ENCODE measurements at regions not wholly inside any gene's neighbourhood (a gene's known extent, or its start where the extent isn't known, plus 50 kb on each side); places are given as distances from the start of the nearest gene placed in this dataset.

GRCh38 chr5:153153086-153153485, 337.4 kb upstream of the GRIA1 start:
- TF ChIP-seq, protein P1, sequence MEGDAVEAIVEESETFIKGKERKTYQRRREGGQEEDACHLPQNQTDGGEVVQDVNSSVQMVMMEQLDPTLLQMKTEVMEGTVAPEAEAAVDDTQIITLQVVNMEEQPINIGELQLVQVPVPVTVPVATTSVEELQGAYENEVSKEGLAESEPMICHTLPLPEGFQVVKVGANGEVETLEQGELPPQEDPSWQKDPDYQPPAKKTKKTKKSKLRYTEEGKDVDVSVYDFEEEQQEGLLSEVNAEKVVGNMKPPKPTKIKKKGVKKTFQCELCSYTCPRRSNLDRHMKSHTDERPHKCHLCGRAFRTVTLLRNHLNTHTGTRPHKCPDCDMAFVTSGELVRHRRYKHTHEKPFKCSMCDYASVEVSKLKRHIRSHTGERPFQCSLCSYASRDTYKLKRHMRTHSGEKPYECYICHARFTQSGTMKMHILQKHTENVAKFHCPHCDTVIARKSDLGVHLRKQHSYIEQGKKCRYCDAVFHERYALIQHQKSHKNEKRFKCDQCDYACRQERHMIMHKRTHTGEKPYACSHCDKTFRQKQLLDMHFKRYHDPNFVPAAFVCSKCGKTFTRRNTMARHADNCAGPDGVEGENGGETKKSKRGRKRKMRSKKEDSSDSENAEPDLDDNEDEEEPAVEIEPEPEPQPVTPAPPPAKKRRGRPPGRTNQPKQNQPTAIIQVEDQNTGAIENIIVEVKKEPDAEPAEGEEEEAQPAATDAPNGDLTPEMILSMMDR (IDR thresholded peaks at IDR 0.05 in 2 of 3, conservative IDR thresholded peaks at IDR 0.05 in 1 of 3; ENCODE audit: control insufficient read depth in 2 of 3, extremely low read depth in 1 of 3, insufficient read depth in 1 of 3, low read depth in 3 of 3, low read length in 3 of 3): no peak
- TF ChIP-seq E2F4 (IDR thresholded peaks at IDR 0.05; ENCODE audit: low read depth, low read length): no peak
